GM23338 (cell line): ENCODE measurements at regions not wholly inside any gene's neighbourhood (a gene's known extent, or its start where the extent isn't known, plus 50 kb on each side); places are given as distances from the start of the nearest gene placed in this dataset.

ENCODE experiments used
- CREB1 ChIP-seq: fragments of 250-450 bp; sonication (Bioruptor Pico); IDR thresholded peaks from 2 replicates; pipeline ENCODE4 v1.5.0; 2020; ENCODE audit warnings: low read depth, mild to moderate bottlenecking, moderate library complexity
- CTCF ChIP-seq, 2 experiments: fragments of 200-600 bp in 1 of 2; sonication (generic) in 1 of 2; conservative IDR thresholded peaks; 2 replicates each; pipeline versions ENCODE4 v1.5.1 to v1.6.1; 2016 to 2017; ENCODE audit warnings: antibody characterized with exemption in 2 of 2, low read depth in 2 of 2, mild to moderate bottlenecking in 2 of 2, moderate library complexity in 1 of 2
- ETS1 ChIP-seq: IDR thresholded peaks from 2 replicates; pipeline ENCODE4 v1.6.1; 2016; ENCODE audit warnings: antibody characterized with exemption
- EZH2 ChIP-seq: fragments of 200-600 bp; sonication (generic); IDR thresholded peaks from one replicate; pipeline ENCODE4 v1.8.0; 2017; ENCODE audit warnings: antibody characterized with exemption, mild to moderate bottlenecking, low read depth; ENCODE audit not compliant: unreplicated experiment
- EZH2phosphoT487 ChIP-seq: fragments of 200-600 bp; sonication (generic); IDR thresholded peaks from one replicate; pipeline ENCODE4 v1.8.1; 2018; ENCODE audit warnings: antibody characterized with exemption; ENCODE audit not compliant: unreplicated experiment
- JUNB ChIP-seq: IDR thresholded peaks from one replicate; pipeline ENCODE4 v1.6.1; 2016; ENCODE audit warnings: antibody characterized with exemption; ENCODE audit not compliant: unreplicated experiment
- NANOG ChIP-seq: IDR thresholded peaks from 2 replicates; pipeline ENCODE4 v1.6.1; 2016; ENCODE audit warnings: antibody characterized with exemption, borderline replicate concordance
- POLR2AphosphoS5 ChIP-seq: IDR thresholded peaks from 2 replicates; pipeline ENCODE4 v1.6.1; 2016; ENCODE audit warnings: antibody characterized with exemption, low read depth
- REST ChIP-seq: IDR thresholded peaks from one replicate; pipeline ENCODE4 v1.6.1; 2018; ENCODE audit warnings: antibody characterized with exemption; ENCODE audit not compliant: unreplicated experiment
- STAT1 ChIP-seq: IDR thresholded peaks from one replicate; pipeline ENCODE4 v1.6.1; 2016; ENCODE audit warnings: antibody characterized with exemption; ENCODE audit not compliant: unreplicated experiment
- ZNF331 ChIP-seq: fragments of 250-450 bp; sonication (Bioruptor Pico); IDR thresholded peaks from 2 replicates; pipeline ENCODE4 v1.5.0; 2020; ENCODE audit warnings: low read depth, mild to moderate bottlenecking, moderate library complexity

- TF ChIP-seq EZH2: no peak
- TF ChIP-seq CTCF (conservative IDR thresholded peaks at IDR 0.05; ENCODE audit: low read depth in 2 of 2): no peak
- no peak for TF ChIP-seq REST
- no peak for TF ChIP-seq POLR2AphosphoS5
- no peak for TF ChIP-seq STAT1
- no peak for TF ChIP-seq EZH2phosphoT487
- no peak for TF ChIP-seq CREB1 (CRISPR knock-in tag)
- TF ChIP-seq NANOG: no peak
- TF ChIP-seq JUNB: no peak
- TF ChIP-seq ETS1: no peak
- TF ChIP-seq ZNF331 (CRISPR knock-in tag): no peak
These were observed 340.3 kb upstream of the SNX7 start for GRCh38 chr1:98321191-98321590.
